Endothelial cell (in vitro differentiated cells): ENCODE measurements at regions not wholly inside any gene's neighbourhood (a gene's known extent, or its start where the extent isn't known, plus 50 kb on each side); places are given as distances from the start of the nearest gene placed in this dataset.

Experiments used
- DNase-seq: peaks from one replicate; pipeline ENCODE4 v3.0.0; 2021; ENCODE audit warnings: low spot score
- H3K27ac Mint-ChIP-seq: one replicate; pipeline ENCODE4 v1.8.0; 2021; ENCODE audit warnings: mixed read lengths, inconsistent platforms; ENCODE audit not compliant: unreplicated experiment
- H3K27me3 Mint-ChIP-seq: one replicate; pipeline ENCODE4 v1.8.0; 2021; ENCODE audit warnings: mild to moderate bottlenecking, moderate library complexity, mixed read lengths, inconsistent platforms; ENCODE audit not compliant: unreplicated experiment
- H3K36me3 Mint-ChIP-seq: one replicate; pipeline ENCODE4 v1.8.0; 2021; ENCODE audit warnings: mild to moderate bottlenecking, low read depth, mixed read lengths, inconsistent platforms; ENCODE audit not compliant: unreplicated experiment
- H3K4me1 Mint-ChIP-seq: one replicate; pipeline ENCODE4 v1.8.0; 2021; ENCODE audit warnings: mild to moderate bottlenecking, mixed read lengths, inconsistent platforms; ENCODE audit not compliant: unreplicated experiment
- H3K4me3 Mint-ChIP-seq: one replicate; pipeline ENCODE4 v1.8.0; 2021; ENCODE audit warnings: mild to moderate bottlenecking, mixed read lengths, inconsistent platforms; ENCODE audit not compliant: unreplicated experiment
- H3K9me3 Mint-ChIP-seq: one replicate; pipeline ENCODE4 v1.8.0; 2021; ENCODE audit warnings: mixed read lengths, inconsistent platforms; ENCODE audit not compliant: unreplicated experiment
- CTCF ChIP-seq: fragments of 200-600 bp; sonication (generic); IDR thresholded peaks from one replicate; pipeline ENCODE4 v1.5.0; 2021; ENCODE audit warnings: antibody characterized with exemption; ENCODE audit not compliant: unreplicated experiment

GRCh38 chr1:232260861-232261260 is 369.1 kb downstream of the SIPA1L2 start:
- no peak for DNase-seq
- H3K4me3 Mint-ChIP-seq, result no peak overlapping the region
- H3K27me3 Mint-ChIP-seq, result peaks cover 2% of the 10 kb centered on the region
- TF ChIP-seq CTCF, result no peak
- no peak overlapping the region for H3K27ac Mint-ChIP-seq
- peaks cover 6% of the 10 kb centered on the region for H3K4me1 Mint-ChIP-seq
- H3K36me3 Mint-ChIP-seq, result no peaks in the 10 kb centered on the region
- no peaks in the 10 kb centered on the region for H3K9me3 Mint-ChIP-seq

- H3K27ac Mint-ChIP-seq, result no peak overlapping the region
- no peaks in the 10 kb centered on the region for H3K9me3 Mint-ChIP-seq
- no peak for DNase-seq
- no peak for TF ChIP-seq CTCF
- H3K4me1 Mint-ChIP-seq, result peaks cover 6% of the 10 kb centered on the region
- no peak overlapping the region for H3K4me3 Mint-ChIP-seq
- peaks cover 2% of the 10 kb centered on the region for H3K27me3 Mint-ChIP-seq
- no peaks in the 10 kb centered on the region for H3K36me3 Mint-ChIP-seq
Measured at GRCh38 chr1:232260045-232260444, 369.9 kb downstream of the SIPA1L2 start.

DNA sequence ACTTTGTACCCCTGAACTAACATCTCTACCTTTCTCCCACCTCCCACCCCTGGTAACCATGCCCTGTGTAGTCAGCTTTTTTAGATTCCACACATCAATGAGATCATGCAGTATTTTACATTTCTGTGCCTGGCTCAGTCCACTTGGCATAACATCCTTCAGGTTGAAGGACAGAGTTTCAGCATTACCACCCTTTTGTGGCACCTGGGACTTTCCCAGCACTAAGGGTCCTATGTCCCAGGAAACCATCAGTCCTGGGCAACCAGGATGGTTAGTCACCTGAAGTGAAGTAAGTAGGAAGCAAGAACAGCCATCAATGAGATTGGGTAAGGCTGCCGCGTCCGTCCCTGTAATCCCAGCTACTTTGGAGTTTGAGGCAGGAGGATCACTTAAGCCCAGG is 370.6 kb downstream of the SIPA1L2 start:
- no peak for TF ChIP-seq CTCF
- DNase-seq, result no peak
- Mint-ChIP-seq H3K9me3 (no peaks in the 10 kb centered on the region), H3K27me3 (peaks cover 2% of the 10 kb centered on the region), H3K27ac (no peak overlapping the region), H3K36me3 (no peaks in the 10 kb centered on the region), H3K4me1 (peaks cover 6% of the 10 kb centered on the region), H3K4me3 (no peak overlapping the region)

- no peaks in the 10 kb centered on the region for H3K9me3 Mint-ChIP-seq
- no peak overlapping the region for H3K4me3 Mint-ChIP-seq
- H3K27ac Mint-ChIP-seq, result no peak overlapping the region
Measured at GRCh38 chr1:232252546-232253118, 377.3 kb downstream of the SIPA1L2 start.

More at GRCh38 chr1:232252546-232253118, 377.3 kb downstream of the SIPA1L2 start:
- no peaks in the 10 kb centered on the region for H3K36me3 Mint-ChIP-seq
- TF ChIP-seq CTCF, result no peak
- H3K27me3 Mint-ChIP-seq, result no peaks in the 10 kb centered on the region
- DNase-seq, result no peak
- peaks cover 8% of the 10 kb centered on the region for H3K4me1 Mint-ChIP-seq
